ENCODE measurements at regions not wholly inside any gene's neighbourhood (a gene's known extent, or its start where the extent isn't known, plus 50 kb on each side); places are given as distances from the start of the nearest gene placed in this dataset.

DNA sequence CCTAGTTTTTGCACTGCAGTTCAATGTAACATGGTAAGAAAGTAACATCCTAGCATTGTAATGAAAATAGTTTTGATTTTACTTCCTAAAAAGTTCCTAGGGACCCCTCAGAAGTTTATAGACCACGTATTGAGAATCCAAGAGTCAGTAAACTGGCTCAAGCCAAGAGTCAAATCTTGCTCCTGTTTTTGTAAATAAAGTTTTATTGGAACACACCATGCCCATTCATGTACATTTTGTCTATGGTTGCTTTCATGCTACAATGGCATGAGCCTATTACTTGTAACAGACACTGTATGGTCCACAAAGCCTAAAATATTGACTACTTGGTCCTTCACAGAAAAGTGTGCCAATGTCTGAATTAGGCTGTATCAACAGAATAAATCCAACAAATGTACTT lies 301.0 kb downstream of the LMO4 start:
- TF ChIP-seq CTCF (IDR thresholded peaks at IDR 0.05 in 8 of 11, conservative IDR thresholded peaks at IDR 0.05 in 3 of 11), result no peak
- no peak for TF ChIP-seq POLR2A (IDR thresholded peaks at IDR 0.05)
